ENCODE measurements at regions not wholly inside any gene's neighbourhood (a gene's known extent, or its start where the extent isn't known, plus 50 kb on each side); places are given as distances from the start of the nearest gene placed in this dataset.

DNA sequence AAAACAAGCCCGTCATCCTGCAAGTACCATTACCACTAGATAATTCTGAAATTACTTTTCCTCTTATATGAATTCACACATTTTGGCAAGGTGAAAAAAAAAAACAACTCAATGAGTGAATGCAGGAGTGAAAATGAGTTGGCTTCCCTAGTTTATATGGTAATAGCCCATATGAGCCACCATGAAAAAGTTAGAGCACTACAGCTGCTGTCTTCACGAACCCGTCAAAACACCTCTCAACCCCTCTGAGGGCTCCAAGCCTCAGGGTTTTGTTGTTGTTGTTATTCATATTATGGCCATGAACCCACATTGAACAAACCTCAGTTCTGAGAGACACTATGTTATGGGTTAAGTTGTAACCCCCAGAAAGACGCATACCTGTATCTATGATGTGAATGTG is 289.9 kb upstream of the CAND1 start:
- Histone ChIP-seq H3K27me3 (ENCODE audit: insufficient read depth, low read depth, low read length) (no peaks in the 10 kb centered on the region), H3K27ac (ENCODE audit: low read length) (no peak overlapping the region), H3K36me3 (ENCODE audit: insufficient read depth, low read length) (no peaks in the 10 kb centered on the region), H3K4me2 (ENCODE audit: low read length) (no peak overlapping the region), H2AFZ (ENCODE audit: low read depth, low read length) (no peak overlapping the region), H3K79me2 (replicated peaks; ENCODE audit: insufficient read depth, low read length) (no peaks in the 10 kb centered on the region), H3F3A (ENCODE audit: insufficient read depth, low read length, poor library complexity, severe bottlenecking) (no peaks in the 10 kb centered on the region), H3K4me3 (ENCODE audit: low read length) (no peak overlapping the region), H3K9me2 (ENCODE audit: insufficient read depth, low read length) (no peaks in the 10 kb centered on the region), H4K20me1 (ENCODE audit: insufficient read depth) (no peaks in the 10 kb centered on the region), H3K9ac (ENCODE audit: low read length) (no peak overlapping the region), H3K9me3 (ENCODE audit: low read length) (no peaks in the 10 kb centered on the region)
- TF ChIP-seq EP300 (conservative IDR thresholded peaks at IDR 0.05; ENCODE audit: poor library complexity, severe bottlenecking) = no peak
- no peak for TF ChIP-seq RAD21 (conservative IDR thresholded peaks at IDR 0.05)
- no peak for TF ChIP-seq TAF1 (IDR thresholded peaks at IDR 0.05; ENCODE audit: low read depth)

DNA sequence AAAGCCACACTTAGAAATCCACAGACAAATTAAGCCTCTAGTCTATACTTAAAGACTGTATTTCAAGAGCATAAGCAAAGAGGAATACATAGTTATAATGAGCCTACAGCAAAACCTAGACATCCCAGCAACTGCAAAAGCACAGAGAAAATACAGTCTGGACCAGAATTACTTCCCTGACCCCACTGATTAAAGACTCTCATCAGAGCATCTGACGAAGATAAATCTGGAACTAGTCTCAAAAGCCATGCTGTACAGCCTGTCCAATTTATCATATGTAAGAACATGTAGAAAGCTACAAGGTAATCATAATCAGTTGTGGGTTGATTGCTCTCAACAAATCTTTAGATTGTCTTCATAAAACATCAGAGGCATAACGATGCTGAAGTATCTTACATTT is 285.1 kb upstream of the CAND1 start:
- H3K27ac ChIP-seq (ENCODE audit: low read length) = no peak overlapping the region
- H4K20me1 ChIP-seq (ENCODE audit: insufficient read depth) = no peaks in the 10 kb centered on the region
- H3K9me2 ChIP-seq (ENCODE audit: insufficient read depth, low read length) = no peaks in the 10 kb centered on the region
- no peaks in the 10 kb centered on the region for H3K27me3 ChIP-seq (ENCODE audit: insufficient read depth, low read depth, low read length)
- H3K4me2 ChIP-seq (ENCODE audit: low read length) = no peak overlapping the region
- no peaks in the 10 kb centered on the region for H3K79me2 ChIP-seq (replicated peaks; ENCODE audit: insufficient read depth, low read length)
- no peaks in the 10 kb centered on the region for H3F3A ChIP-seq (ENCODE audit: insufficient read depth, low read length, poor library complexity, severe bottlenecking)
- H3K36me3 ChIP-seq (ENCODE audit: insufficient read depth, low read length) = no peaks in the 10 kb centered on the region
- no peak overlapping the region for H3K4me3 ChIP-seq (ENCODE audit: low read length)
- no peak for TF ChIP-seq TAF1 (IDR thresholded peaks at IDR 0.05; ENCODE audit: low read depth)
- TF ChIP-seq RAD21 (conservative IDR thresholded peaks at IDR 0.05) = no peak
- TF ChIP-seq, protein P1, sequence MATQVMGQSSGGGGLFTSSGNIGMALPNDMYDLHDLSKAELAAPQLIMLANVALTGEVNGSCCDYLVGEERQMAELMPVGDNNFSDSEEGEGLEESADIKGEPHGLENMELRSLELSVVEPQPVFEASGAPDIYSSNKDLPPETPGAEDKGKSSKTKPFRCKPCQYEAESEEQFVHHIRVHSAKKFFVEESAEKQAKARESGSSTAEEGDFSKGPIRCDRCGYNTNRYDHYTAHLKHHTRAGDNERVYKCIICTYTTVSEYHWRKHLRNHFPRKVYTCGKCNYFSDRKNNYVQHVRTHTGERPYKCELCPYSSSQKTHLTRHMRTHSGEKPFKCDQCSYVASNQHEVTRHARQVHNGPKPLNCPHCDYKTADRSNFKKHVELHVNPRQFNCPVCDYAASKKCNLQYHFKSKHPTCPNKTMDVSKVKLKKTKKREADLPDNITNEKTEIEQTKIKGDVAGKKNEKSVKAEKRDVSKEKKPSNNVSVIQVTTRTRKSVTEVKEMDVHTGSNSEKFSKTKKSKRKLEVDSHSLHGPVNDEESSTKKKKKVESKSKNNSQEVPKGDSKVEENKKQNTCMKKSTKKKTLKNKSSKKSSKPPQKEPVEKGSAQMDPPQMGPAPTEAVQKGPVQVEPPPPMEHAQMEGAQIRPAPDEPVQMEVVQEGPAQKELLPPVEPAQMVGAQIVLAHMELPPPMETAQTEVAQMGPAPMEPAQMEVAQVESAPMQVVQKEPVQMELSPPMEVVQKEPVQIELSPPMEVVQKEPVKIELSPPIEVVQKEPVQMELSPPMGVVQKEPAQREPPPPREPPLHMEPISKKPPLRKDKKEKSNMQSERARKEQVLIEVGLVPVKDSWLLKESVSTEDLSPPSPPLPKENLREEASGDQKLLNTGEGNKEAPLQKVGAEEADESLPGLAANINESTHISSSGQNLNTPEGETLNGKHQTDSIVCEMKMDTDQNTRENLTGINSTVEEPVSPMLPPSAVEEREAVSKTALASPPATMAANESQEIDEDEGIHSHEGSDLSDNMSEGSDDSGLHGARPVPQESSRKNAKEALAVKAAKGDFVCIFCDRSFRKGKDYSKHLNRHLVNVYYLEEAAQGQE (IDR thresholded peaks at IDR 0.05; ENCODE audit: borderline replicate concordance) = no peak
- TF ChIP-seq POLR2AphosphoS5 (IDR thresholded peaks at IDR 0.05) = no peak
- no peak for TF ChIP-seq EZH2 (IDR thresholded peaks at IDR 0.05; ENCODE audit: borderline replicate concordance, insufficient read depth, low read length, poor library complexity, severe bottlenecking)
- TF ChIP-seq, protein P2, sequence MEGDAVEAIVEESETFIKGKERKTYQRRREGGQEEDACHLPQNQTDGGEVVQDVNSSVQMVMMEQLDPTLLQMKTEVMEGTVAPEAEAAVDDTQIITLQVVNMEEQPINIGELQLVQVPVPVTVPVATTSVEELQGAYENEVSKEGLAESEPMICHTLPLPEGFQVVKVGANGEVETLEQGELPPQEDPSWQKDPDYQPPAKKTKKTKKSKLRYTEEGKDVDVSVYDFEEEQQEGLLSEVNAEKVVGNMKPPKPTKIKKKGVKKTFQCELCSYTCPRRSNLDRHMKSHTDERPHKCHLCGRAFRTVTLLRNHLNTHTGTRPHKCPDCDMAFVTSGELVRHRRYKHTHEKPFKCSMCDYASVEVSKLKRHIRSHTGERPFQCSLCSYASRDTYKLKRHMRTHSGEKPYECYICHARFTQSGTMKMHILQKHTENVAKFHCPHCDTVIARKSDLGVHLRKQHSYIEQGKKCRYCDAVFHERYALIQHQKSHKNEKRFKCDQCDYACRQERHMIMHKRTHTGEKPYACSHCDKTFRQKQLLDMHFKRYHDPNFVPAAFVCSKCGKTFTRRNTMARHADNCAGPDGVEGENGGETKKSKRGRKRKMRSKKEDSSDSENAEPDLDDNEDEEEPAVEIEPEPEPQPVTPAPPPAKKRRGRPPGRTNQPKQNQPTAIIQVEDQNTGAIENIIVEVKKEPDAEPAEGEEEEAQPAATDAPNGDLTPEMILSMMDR (IDR thresholded peaks at IDR 0.05; ENCODE audit: poor library complexity, severe bottlenecking) = no peak
- TF ChIP-seq MXI1 (conservative IDR thresholded peaks at IDR 0.05; ENCODE audit: poor library complexity, severe bottlenecking) = no peak
- H3K9me3 ChIP-seq (ENCODE audit: low read length) = no peaks in the 10 kb centered on the region
- no peak overlapping the region for H3K9ac ChIP-seq (ENCODE audit: low read length)
- H2AFZ ChIP-seq (ENCODE audit: low read depth, low read length) = no peak overlapping the region

DNA sequence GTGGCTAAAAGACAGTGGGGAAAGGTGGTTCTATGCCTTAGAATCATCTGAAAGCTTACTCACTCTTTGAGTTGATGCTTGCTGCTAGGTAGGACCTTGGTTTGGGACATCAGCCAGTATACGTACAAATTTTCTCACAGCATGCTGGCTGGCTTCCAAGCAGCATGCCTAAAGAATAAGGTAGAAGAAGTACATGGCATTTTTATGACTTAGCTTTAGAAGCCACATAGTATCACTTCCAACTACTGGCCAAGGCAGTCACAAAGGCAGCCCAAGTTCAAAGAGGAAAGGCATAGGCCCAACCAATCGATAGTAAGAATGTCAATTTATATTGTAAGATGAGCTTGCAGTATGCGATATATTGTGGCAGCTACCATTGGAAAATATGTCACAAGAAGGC is 284.2 kb upstream of the CAND1 start:
- Histone ChIP-seq H3K9me2 (ENCODE audit: insufficient read depth, low read length) (no peaks in the 10 kb centered on the region), H3K9ac (ENCODE audit: low read length) (no peak overlapping the region), H3K79me2 (replicated peaks; ENCODE audit: insufficient read depth, low read length) (no peaks in the 10 kb centered on the region), H4K20me1 (ENCODE audit: insufficient read depth) (no peaks in the 10 kb centered on the region), H3K9me3 (ENCODE audit: low read length) (no peaks in the 10 kb centered on the region), H3F3A (ENCODE audit: insufficient read depth, low read length, poor library complexity, severe bottlenecking) (no peaks in the 10 kb centered on the region), H3K36me3 (ENCODE audit: insufficient read depth, low read length) (no peaks in the 10 kb centered on the region), H2AFZ (ENCODE audit: low read depth, low read length) (no peak overlapping the region), H3K4me2 (ENCODE audit: low read length) (no peak overlapping the region), H3K27me3 (ENCODE audit: insufficient read depth, low read depth, low read length) (no peaks in the 10 kb centered on the region), H3K27ac (ENCODE audit: low read length) (no peak overlapping the region), H3K4me3 (ENCODE audit: low read length) (no peak overlapping the region)
- TF ChIP-seq, protein P2 (IDR thresholded peaks at IDR 0.05; ENCODE audit: poor library complexity, severe bottlenecking) = no peak
- TF ChIP-seq EZH2 (IDR thresholded peaks at IDR 0.05; ENCODE audit: borderline replicate concordance, insufficient read depth, low read length, poor library complexity, severe bottlenecking) (no peak), MXI1 (conservative IDR thresholded peaks at IDR 0.05; ENCODE audit: poor library complexity, severe bottlenecking) (no peak), SMC3 (conservative IDR thresholded peaks at IDR 0.05; ENCODE audit: poor library complexity) (no peak), RAD21 (conservative IDR thresholded peaks at IDR 0.05) (no peak), TAF1 (IDR thresholded peaks at IDR 0.05; ENCODE audit: low read depth) (no peak), EP300 (conservative IDR thresholded peaks at IDR 0.05; ENCODE audit: poor library complexity, severe bottlenecking) (no peak), POLR2AphosphoS5 (IDR thresholded peaks at IDR 0.05) (no peak)
- TF ChIP-seq, protein P1 (IDR thresholded peaks at IDR 0.05; ENCODE audit: borderline replicate concordance) = no peak
